Stimulated activated naive CD8-positive, alpha-beta T cell treated with anti-CD3 and anti-CD28 coated beads, Interleukin-15, amount 100 ng/mL, for 72 hours (primary cell): ENCODE measurements at regions not wholly inside any gene's neighbourhood (a gene's known extent, or its start where the extent isn't known, plus 50 kb on each side); places are given as distances from the start of the nearest gene placed in this dataset.

Experiments
- ATAC-seq: fragments of 150-1000 bp; cut with Tn5 transposase; 2 replicates; pipeline ENCODE4 v1.10.0; 2021; ENCODE audit warnings: mild to moderate bottlenecking, moderate library complexity
- DNase-seq, 2 donors: peaks; one replicate each; pipeline ENCODE4 v3.0.0; 2021 to 2022
- H3K27ac Mint-ChIP-seq, 2 donors: one replicate each; pipeline ENCODE4 v1.8.0; 2022; ENCODE audit warnings: mild to moderate bottlenecking in 2 of 2, mixed read lengths in 2 of 2, moderate library complexity in 2 of 2
- H3K27me3 Mint-ChIP-seq: one replicate; pipeline ENCODE4 v1.8.0; 2022; ENCODE audit warnings: mixed read lengths
- H3K4me1 Mint-ChIP-seq: one replicate; pipeline ENCODE4 v1.8.0; 2022; ENCODE audit warnings: mild to moderate bottlenecking, mixed read lengths
- H3K4me3 Mint-ChIP-seq, 2 donors: one replicate each; pipeline ENCODE4 v1.8.0; 2022; ENCODE audit warnings: mild to moderate bottlenecking in 2 of 2, mixed read lengths in 2 of 2, moderate library complexity in 1 of 2
- H3K9me3 Mint-ChIP-seq, 2 donors: one replicate each; pipeline ENCODE4 v1.8.0; 2022; ENCODE audit warnings: mixed read lengths in 2 of 2

DNA sequence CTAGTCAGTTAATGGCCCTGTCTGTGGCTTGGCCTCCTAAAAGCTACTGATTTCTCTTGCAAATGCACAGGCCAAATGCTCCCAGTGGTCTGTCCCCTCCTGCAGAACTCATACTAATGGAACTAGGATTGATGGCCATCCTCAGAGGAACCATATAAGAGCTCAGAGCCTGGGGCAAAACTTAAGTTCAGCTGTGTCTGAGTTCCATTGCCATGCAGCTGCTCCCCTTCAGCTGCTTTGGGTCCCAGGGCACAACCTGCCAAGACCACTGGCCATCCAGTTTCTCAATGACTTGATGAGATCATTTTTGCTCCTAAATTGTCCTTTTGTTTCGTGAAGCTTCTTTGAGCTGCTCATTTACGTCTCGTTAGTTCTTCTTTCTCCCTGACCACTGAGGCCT lies 529.5 kb upstream of the TBL1XR1 start:
- Mint-ChIP-seq H3K27me3 (no peaks in the 10 kb centered on the region), H3K4me3 (no peak overlapping the region), H3K4me1 (peaks cover 17% of the 10 kb centered on the region), H3K9me3 (peaks cover 12 to 20% of the 10 kb centered on the region in 2 donors), H3K27ac (no peak overlapping the region)
- ATAC-seq (no peak), DNase-seq (no peak)

- no peak for DNase-seq
- Mint-ChIP-seq H3K4me1 (peaks cover 11% of the 10 kb centered on the region), H3K4me3 (no peak overlapping the region), H3K9me3 (peaks cover 12 to 20% of the 10 kb centered on the region in 2 donors), H3K27me3 (no peaks in the 10 kb centered on the region), H3K27ac (no peak overlapping the region)
- no peak for ATAC-seq
Measured at GRCh38 chr3:177729956-177730681, 532.8 kb upstream of the TBL1XR1 start.

- Mint-ChIP-seq H3K4me1 (peaks cover 11% of the 10 kb centered on the region), H3K27ac (no peak overlapping the region), H3K27me3 (no peaks in the 10 kb centered on the region), H3K4me3 (no peak overlapping the region), H3K9me3 (peaks cover 12 to 20% of the 10 kb centered on the region in 2 donors)
- ATAC-seq (no peak), DNase-seq (no peak)
Measured at GRCh38 chr3:177730814-177731213, 533.5 kb upstream of the TBL1XR1 start.

- Mint-ChIP-seq H3K4me1 (peaks cover 11% of the 10 kb centered on the region), H3K4me3 (no peak overlapping the region), H3K27me3 (no peaks in the 10 kb centered on the region), H3K27ac (no peak overlapping the region), H3K9me3 (peaks cover 5 to 20% of the 10 kb centered on the region in 2 donors)
- ATAC-seq (no peak), DNase-seq (no peak)
Measured at GRCh38 chr3:177731644-177732268, 534.5 kb upstream of the TBL1XR1 start.

DNA sequence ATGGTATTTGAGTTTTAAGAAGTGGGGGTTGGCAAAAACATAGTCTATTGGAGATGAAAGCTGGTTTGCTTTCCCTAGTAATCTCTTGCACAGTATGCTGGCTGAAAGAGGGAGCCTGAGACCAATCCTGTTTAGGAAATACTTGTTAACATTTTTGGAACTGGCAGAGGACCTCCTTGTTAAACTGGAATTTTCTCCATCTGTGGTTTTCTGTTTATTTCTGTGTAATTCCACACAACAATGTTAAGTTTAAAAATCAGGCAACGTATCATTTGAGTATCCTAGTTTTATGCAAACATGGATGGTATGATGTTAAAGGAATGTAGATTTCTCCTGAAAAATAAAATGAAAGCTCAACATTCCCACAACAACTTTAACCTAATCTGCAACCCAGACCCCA lies 536.0 kb upstream of the TBL1XR1 start:
- no peak for ATAC-seq
- peaks cover 11% of the 10 kb centered on the region for H3K4me1 Mint-ChIP-seq

GRCh38 chr3:177733936-177734335 lies 536.7 kb upstream of the TBL1XR1 start:
- Mint-ChIP-seq H3K4me3 (no peak overlapping the region), H3K9me3 (peaks cover 0 to under 1% of the 10 kb centered on the region in 2 donors), H3K4me1 (peaks cover 11% of the 10 kb centered on the region), H3K27ac (no peak overlapping the region), H3K27me3 (no peaks in the 10 kb centered on the region)
- ATAC-seq (no peak), DNase-seq (no peak)

More for the DNA sequence above, 536.0 kb upstream of the TBL1XR1 start:
- peaks cover 3 to 7% of the 10 kb centered on the region in 2 donors for H3K9me3 Mint-ChIP-seq
- H3K27ac Mint-ChIP-seq: peak overlapping the region in 1 of 2 donors; percentile 27
- no peaks in the 10 kb centered on the region for H3K27me3 Mint-ChIP-seq
- no peak overlapping the region for H3K4me3 Mint-ChIP-seq
- DNase-seq: no peak

DNA sequence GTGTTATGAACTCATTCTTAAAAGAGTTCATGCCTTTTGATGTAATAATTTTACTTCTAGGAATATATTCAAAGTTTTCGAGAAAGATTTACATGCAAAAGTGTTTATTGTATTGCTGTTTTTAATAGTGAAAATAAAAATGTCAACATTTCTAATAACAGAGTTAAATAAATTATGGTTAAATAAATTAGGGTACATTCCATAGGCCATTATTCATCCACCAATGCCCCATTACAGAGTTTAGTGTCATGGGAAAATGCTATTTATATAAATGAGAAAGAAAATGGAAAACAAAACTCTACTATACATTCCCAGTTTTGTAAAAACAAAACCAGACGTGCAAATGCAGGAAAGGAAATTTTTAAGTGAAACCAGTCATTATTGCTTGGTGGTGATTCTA lies 538.1 kb upstream of the TBL1XR1 start:
- Mint-ChIP-seq H3K4me1 (peaks cover 11% of the 10 kb centered on the region), H3K27me3 (no peaks in the 10 kb centered on the region), H3K9me3 (no peaks in the 10 kb centered on the region), H3K27ac (no peak overlapping the region), H3K4me3 (no peak overlapping the region)
- ATAC-seq: no peak
- DNase-seq: no peak

DNA sequence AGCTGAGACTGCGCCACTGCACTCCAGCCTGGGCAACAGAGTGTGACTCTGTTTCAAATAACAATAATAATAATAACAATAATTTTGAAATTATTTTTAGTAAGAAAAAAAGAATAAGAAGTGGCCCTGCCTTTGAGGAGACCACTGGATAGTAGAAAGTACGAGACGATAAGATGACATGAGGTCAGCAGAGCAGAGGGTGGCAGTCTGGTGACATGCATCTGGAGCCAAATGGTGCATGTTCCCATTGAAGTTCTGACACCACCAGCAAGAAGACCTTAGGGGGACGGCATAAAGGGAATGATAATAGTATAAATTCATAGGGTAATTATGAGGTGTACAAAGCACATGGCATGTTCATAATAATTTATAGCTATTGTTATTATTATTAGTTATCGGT lies 542.2 kb upstream of the TBL1XR1 start:
- Mint-ChIP-seq H3K27ac (no peak overlapping the region), H3K4me1 (no peaks in the 10 kb centered on the region), H3K4me3 (no peak overlapping the region), H3K9me3 (peaks cover 0 to 10% of the 10 kb centered on the region in 2 donors), H3K27me3 (no peaks in the 10 kb centered on the region)
- ATAC-seq (no peak), DNase-seq (no peak)

DNA sequence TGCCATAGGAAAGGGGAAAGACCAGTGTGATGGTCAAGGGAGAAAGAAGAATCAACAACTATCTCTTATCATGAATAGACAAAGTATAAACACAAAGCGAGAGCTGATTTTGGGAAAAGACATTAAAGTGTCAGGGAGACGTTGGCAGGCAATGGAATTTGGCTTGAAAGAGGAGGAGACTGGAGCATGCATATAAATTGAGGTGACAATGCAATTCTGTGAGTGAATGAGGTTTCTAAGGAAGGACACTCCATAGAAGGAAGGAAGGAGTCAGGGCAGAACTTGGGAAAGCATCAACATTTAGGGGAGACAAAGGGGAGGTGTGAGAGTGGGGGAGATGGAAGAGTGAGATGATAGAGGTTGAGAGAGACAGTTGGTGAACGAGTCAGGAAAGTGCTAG lies 543.0 kb upstream of the TBL1XR1 start:
- ATAC-seq: no peak
- DNase-seq: no peak
- H3K27me3 Mint-ChIP-seq: no peaks in the 10 kb centered on the region
- H3K4me1 Mint-ChIP-seq: no peaks in the 10 kb centered on the region
- no peak overlapping the region for H3K4me3 Mint-ChIP-seq
- H3K27ac Mint-ChIP-seq: no peak overlapping the region
- peaks cover 0 to 12% of the 10 kb centered on the region in 2 donors for H3K9me3 Mint-ChIP-seq

DNA sequence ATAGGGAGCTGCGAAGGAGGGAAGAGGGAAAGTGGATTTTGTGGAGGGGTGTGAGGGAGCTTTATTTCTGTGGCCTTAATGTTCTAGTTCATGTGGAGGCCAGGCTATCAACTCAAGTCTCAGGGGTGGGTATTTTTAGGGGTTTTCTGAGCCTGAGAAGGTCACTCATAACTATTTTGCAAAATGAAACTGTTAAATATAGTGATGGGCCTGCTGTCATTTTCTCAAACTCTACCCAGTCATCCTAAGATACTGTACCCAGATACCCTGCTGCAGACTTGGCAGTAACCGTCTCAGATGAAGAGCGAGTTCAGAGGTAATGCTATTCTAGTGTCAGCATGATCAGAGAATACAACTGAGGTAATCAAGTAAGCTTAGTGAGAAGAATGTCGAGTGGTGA lies 545.0 kb upstream of the TBL1XR1 start:
- ATAC-seq: no peak
- DNase-seq: no peak
- no peak overlapping the region for H3K4me3 Mint-ChIP-seq
- H3K4me1 Mint-ChIP-seq: no peaks in the 10 kb centered on the region
- H3K27me3 Mint-ChIP-seq: no peaks in the 10 kb centered on the region
- H3K27ac Mint-ChIP-seq: peak overlapping the region in 1 of 2 donors; percentile 3
- peaks cover 0 to 12% of the 10 kb centered on the region in 2 donors for H3K9me3 Mint-ChIP-seq

GRCh38 chr3:177743173-177743890 lies 546.0 kb upstream of the TBL1XR1 start:
- DNase-seq (no peak), ATAC-seq (no peak)
- H3K27me3 Mint-ChIP-seq: no peaks in the 10 kb centered on the region
- no peak overlapping the region for H3K4me3 Mint-ChIP-seq
- H3K4me1 Mint-ChIP-seq: no peaks in the 10 kb centered on the region
- H3K27ac Mint-ChIP-seq: no peak overlapping the region
- H3K9me3 Mint-ChIP-seq: peaks cover 0 to 12% of the 10 kb centered on the region in 2 donors

GRCh38 chr3:177744873-177745606 lies 547.8 kb upstream of the TBL1XR1 start:
- H3K27me3 Mint-ChIP-seq: no peaks in the 10 kb centered on the region
- no peak for DNase-seq
- no peak for ATAC-seq
- H3K27ac Mint-ChIP-seq: peak overlapping the region in 1 of 2 donors; percentile 11
- H3K4me3 Mint-ChIP-seq: no peak overlapping the region
- no peaks in the 10 kb centered on the region for H3K4me1 Mint-ChIP-seq
- peaks cover 0 to 12% of the 10 kb centered on the region in 2 donors for H3K9me3 Mint-ChIP-seq

DNA sequence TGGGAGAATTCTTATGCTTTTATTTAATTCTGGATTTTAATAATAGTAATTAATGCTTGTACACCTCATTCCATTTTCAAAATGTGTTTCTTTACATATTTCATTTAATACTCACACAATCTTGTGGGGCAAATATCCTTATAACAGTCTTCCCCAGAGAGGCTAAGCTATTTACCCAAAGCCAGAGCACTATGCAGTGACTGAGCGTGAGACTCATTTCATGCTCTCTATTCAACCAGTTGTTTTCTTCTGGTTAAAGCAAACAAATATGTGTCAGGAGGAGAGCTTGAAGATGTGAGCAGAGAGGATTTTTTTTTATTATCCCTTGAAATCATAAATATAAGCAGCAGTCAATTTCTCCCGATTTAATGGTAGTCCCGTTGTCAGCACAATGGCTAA lies 548.3 kb upstream of the TBL1XR1 start:
- no peaks in the 10 kb centered on the region for H3K27me3 Mint-ChIP-seq
- no peak for DNase-seq
- no peaks in the 10 kb centered on the region for H3K4me1 Mint-ChIP-seq
- peaks cover 0 to 12% of the 10 kb centered on the region in 2 donors for H3K9me3 Mint-ChIP-seq
- H3K4me3 Mint-ChIP-seq: no peak overlapping the region
- H3K27ac Mint-ChIP-seq: no peak overlapping the region
- ATAC-seq: no peak

GRCh38 chr3:177746337-177746933 lies 549.2 kb upstream of the TBL1XR1 start:
- no peak overlapping the region for H3K27ac Mint-ChIP-seq
- H3K9me3 Mint-ChIP-seq: peaks cover 0 to 12% of the 10 kb centered on the region in 2 donors
- DNase-seq (no peak), ATAC-seq (no peak)
- no peaks in the 10 kb centered on the region for H3K27me3 Mint-ChIP-seq
- H3K4me1 Mint-ChIP-seq: no peaks in the 10 kb centered on the region
- H3K4me3 Mint-ChIP-seq: no peak overlapping the region

DNA sequence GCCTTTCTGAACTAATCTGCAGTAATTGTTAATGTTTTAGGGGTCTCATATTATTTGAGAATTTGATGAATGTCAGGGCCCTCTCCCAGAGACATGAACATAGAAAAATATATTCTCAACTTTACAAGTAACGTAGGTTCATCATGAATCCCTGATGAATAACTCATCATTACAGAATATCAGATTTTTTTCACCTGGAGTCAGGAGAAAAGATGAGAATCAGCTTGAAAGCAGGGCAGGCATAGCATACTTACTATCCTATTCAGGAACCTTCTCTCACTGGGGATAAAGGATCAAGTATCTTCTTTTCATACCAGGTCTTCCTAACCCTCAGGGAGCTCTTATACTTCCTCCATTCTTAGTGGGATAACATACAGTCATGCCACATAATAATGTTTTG lies 552.6 kb upstream of the TBL1XR1 start:
- ATAC-seq (no peak), DNase-seq (no peak)
- H3K4me1 Mint-ChIP-seq: no peaks in the 10 kb centered on the region
- no peak overlapping the region for H3K27ac Mint-ChIP-seq
- H3K4me3 Mint-ChIP-seq: no peak overlapping the region
- H3K27me3 Mint-ChIP-seq: no peaks in the 10 kb centered on the region
- no peaks in the 10 kb centered on the region for H3K9me3 Mint-ChIP-seq
